ENCODE measurements at regions not wholly inside any gene's neighbourhood (a gene's known extent, or its start where the extent isn't known, plus 50 kb on each side); places are given as distances from the start of the nearest gene placed in this dataset.

DNA sequence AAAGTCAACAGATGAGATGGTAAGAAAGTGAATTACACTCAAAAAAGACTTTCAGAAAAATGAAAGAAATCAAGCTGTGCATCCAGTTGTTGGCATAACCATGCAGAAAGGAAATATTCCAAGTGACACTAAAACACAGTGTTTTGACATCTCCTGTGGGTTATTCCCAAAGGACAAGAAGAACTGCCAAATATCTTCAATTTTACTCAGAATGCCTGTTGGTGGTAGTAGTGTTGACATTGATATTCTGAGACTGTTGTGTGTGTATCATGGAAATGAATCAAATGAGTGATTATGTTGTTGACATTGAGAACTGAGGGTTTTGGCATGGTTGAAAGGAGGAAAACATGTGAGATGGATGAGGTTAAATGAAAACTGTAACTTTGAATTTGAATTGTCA is 196.9 kb downstream of the SH2D4B start:
- TF ChIP-seq, protein P1, sequence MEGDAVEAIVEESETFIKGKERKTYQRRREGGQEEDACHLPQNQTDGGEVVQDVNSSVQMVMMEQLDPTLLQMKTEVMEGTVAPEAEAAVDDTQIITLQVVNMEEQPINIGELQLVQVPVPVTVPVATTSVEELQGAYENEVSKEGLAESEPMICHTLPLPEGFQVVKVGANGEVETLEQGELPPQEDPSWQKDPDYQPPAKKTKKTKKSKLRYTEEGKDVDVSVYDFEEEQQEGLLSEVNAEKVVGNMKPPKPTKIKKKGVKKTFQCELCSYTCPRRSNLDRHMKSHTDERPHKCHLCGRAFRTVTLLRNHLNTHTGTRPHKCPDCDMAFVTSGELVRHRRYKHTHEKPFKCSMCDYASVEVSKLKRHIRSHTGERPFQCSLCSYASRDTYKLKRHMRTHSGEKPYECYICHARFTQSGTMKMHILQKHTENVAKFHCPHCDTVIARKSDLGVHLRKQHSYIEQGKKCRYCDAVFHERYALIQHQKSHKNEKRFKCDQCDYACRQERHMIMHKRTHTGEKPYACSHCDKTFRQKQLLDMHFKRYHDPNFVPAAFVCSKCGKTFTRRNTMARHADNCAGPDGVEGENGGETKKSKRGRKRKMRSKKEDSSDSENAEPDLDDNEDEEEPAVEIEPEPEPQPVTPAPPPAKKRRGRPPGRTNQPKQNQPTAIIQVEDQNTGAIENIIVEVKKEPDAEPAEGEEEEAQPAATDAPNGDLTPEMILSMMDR (IDR thresholded peaks at IDR 0.05), result no peak
- TF ChIP-seq POLR2AphosphoS5 (IDR thresholded peaks at IDR 0.05), result no peak

All from stomach (tissue), 4 donors.